Parathyroid adenoma (tissue), 2 donors: ENCODE measurements at regions not wholly inside any gene's neighbourhood (a gene's known extent, or its start where the extent isn't known, plus 50 kb on each side); places are given as distances from the start of the nearest gene placed in this dataset.

Experiments
- H2AFZ ChIP-seq: fragments of 300-600 bp; sonication (generic); one replicate; pipeline ENCODE4 v1.7.0; 2017; ENCODE audit warnings: antibody characterized with exemption, mild to moderate bottlenecking
- H3K27ac ChIP-seq: fragments of 300-600 bp; sonication (generic); one replicate; pipeline ENCODE4 v1.7.0; 2017
- H3K27me3 ChIP-seq: fragments of 300-600 bp; sonication (generic); one replicate; pipeline ENCODE4 v1.7.0; 2017; ENCODE audit warnings: low read length; ENCODE audit not compliant: control insufficient read depth, insufficient read depth
- H3K36me3 ChIP-seq: fragments of 300-600 bp; sonication (generic); one replicate; pipeline ENCODE4 v1.7.0; 2017; ENCODE audit warnings: low read length; ENCODE audit not compliant: control insufficient read depth, insufficient read depth
- H3K4me1 ChIP-seq: fragments of 300-600 bp; sonication (generic); one replicate; pipeline ENCODE4 v1.7.0; 2017; ENCODE audit warnings: control low read depth
- H3K4me2 ChIP-seq: fragments of 300-600 bp; sonication (generic); one replicate; pipeline ENCODE4 v1.7.0; 2017; ENCODE audit warnings: low read length
- H3K4me3 ChIP-seq: fragments of 300-600 bp; sonication (generic); one replicate; pipeline ENCODE4 v1.7.0; 2017; ENCODE audit warnings: low read depth, low read length
- H3K79me2 ChIP-seq: fragments of 300-600 bp; sonication (generic); one replicate; pipeline ENCODE4 v1.7.0; 2017; ENCODE audit warnings: control low read depth
- H3K9ac ChIP-seq: fragments of 300-600 bp; sonication (generic); one replicate; pipeline ENCODE4 v1.7.0; 2017; ENCODE audit warnings: mild to moderate bottlenecking
- H3K9me3 ChIP-seq: fragments of 300-600 bp; sonication (generic); one replicate; pipeline ENCODE4 v1.7.0; 2017; ENCODE audit warnings: low read length; ENCODE audit not compliant: control insufficient read depth
- TF ChIP-seq, protein P1 (sequence below): fragments of 300-600 bp; sonication (generic); IDR thresholded peaks from one replicate; pipeline ENCODE4 v1.7.0; 2017; ENCODE audit warnings: antibody characterized with exemption, mild to moderate bottlenecking
- donor health status: primary hyperparathyroidism.

DNA sequence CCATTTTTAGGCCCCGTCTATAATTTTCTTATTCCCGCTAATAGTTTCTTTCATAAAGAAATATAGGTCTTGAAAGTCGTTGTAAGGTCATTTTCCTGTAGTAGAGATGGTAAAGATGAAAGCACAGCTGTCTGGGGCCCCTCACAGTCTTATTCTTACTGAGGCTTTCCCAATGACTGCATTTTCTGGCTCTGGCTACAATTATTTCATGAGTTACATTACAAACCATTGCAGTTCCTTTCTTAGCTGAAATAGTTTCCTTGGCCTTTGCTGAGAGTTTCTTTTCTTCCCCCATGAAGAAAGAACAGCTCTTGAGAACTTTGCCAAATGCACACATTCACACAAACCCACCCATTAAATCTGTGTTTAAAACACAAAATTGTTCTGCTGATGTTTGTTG lies 113.0 kb downstream of the DYRK2 start:
- Histone ChIP-seq H3K27ac (no peak overlapping the region), H3K27me3 (no peaks in the 10 kb centered on the region), H2AFZ (no peak overlapping the region), H3K4me3 (no peak overlapping the region), H3K36me3 (no peaks in the 10 kb centered on the region), H3K9me3 (no peaks in the 10 kb centered on the region), H3K79me2 (no peaks in the 10 kb centered on the region), H3K9ac (no peak overlapping the region), H3K4me2 (no peak overlapping the region), H3K4me1 (no peaks in the 10 kb centered on the region)
- TF ChIP-seq, protein P1, sequence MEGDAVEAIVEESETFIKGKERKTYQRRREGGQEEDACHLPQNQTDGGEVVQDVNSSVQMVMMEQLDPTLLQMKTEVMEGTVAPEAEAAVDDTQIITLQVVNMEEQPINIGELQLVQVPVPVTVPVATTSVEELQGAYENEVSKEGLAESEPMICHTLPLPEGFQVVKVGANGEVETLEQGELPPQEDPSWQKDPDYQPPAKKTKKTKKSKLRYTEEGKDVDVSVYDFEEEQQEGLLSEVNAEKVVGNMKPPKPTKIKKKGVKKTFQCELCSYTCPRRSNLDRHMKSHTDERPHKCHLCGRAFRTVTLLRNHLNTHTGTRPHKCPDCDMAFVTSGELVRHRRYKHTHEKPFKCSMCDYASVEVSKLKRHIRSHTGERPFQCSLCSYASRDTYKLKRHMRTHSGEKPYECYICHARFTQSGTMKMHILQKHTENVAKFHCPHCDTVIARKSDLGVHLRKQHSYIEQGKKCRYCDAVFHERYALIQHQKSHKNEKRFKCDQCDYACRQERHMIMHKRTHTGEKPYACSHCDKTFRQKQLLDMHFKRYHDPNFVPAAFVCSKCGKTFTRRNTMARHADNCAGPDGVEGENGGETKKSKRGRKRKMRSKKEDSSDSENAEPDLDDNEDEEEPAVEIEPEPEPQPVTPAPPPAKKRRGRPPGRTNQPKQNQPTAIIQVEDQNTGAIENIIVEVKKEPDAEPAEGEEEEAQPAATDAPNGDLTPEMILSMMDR, result no peak

DNA sequence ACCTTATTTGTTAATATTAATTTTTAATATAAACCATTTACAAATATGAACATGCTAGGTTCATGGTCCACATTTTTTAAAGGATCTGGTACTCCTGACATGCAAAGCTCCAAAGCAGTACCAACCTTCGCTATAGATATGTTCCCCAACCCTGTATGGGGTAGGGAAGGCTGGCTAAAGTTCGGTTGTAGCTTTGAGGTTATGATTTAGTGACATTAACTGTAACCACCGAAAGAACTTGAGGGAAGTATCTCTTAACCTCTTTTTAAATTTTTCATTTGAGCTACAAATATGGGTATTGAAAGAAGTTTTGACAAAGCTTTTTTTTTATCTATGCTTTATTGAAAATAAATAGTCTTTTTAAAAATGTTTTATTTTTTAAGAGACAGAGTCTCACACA lies 115.5 kb downstream of the DYRK2 start:
- Histone ChIP-seq H3K79me2 (no peaks in the 10 kb centered on the region), H3K27ac (no peak overlapping the region)

DNA sequence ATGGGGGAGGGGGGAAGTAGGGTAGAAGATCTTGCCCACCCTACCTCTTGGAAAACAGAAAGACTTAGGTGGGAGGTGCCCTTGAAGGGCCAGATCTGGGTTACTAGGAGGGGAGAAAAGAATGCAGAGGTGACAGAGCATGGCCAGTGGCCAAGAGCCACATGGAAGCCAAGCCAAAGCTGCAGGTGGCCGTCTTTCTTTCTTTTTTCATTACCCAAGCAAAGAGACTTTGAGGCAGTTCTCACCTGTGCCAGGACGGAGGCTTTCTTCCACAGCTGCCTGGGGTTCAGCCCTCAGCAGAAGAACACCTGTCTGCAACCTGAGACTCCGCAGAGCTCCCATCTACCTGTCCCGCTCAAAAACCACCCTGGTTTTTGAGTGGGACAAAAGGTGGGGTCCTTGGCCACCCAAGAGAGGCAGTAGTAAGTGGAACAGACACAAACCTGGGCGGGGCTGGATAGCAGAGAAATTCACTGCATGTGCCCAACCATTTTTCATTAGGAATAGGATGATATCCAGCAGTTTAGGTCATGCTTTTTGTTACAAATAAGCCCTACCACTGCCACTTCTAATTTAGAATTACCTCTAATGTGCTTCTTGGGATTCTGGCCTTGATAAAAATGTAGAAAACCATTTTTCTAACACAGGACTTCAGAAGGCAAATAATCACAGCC lies 116.5 kb downstream of the DYRK2 start:
- H3K4me1 ChIP-seq, result no peaks in the 10 kb centered on the region
- H3K36me3 ChIP-seq, result no peaks in the 10 kb centered on the region
- H3K79me2 ChIP-seq, result no peaks in the 10 kb centered on the region
- TF ChIP-seq, protein P1, result no peak
- no peak overlapping the region for H3K27ac ChIP-seq
- H3K27me3 ChIP-seq, result no peaks in the 10 kb centered on the region
- H3K4me2 ChIP-seq, result no peak overlapping the region
- H3K9ac ChIP-seq, result no peak overlapping the region
- H2AFZ ChIP-seq, result no peak overlapping the region
- no peak overlapping the region for H3K4me3 ChIP-seq
- no peaks in the 10 kb centered on the region for H3K9me3 ChIP-seq

More for the DNA sequence above, 115.5 kb downstream of the DYRK2 start:
- Histone ChIP-seq H3K4me2 (no peak overlapping the region), H3K9me3 (no peaks in the 10 kb centered on the region), H2AFZ (no peak overlapping the region), H3K27me3 (no peaks in the 10 kb centered on the region), H3K4me3 (no peak overlapping the region), H3K4me1 (no peaks in the 10 kb centered on the region), H3K36me3 (no peaks in the 10 kb centered on the region), H3K9ac (no peak overlapping the region)
- TF ChIP-seq, protein P1, result no peak

DNA sequence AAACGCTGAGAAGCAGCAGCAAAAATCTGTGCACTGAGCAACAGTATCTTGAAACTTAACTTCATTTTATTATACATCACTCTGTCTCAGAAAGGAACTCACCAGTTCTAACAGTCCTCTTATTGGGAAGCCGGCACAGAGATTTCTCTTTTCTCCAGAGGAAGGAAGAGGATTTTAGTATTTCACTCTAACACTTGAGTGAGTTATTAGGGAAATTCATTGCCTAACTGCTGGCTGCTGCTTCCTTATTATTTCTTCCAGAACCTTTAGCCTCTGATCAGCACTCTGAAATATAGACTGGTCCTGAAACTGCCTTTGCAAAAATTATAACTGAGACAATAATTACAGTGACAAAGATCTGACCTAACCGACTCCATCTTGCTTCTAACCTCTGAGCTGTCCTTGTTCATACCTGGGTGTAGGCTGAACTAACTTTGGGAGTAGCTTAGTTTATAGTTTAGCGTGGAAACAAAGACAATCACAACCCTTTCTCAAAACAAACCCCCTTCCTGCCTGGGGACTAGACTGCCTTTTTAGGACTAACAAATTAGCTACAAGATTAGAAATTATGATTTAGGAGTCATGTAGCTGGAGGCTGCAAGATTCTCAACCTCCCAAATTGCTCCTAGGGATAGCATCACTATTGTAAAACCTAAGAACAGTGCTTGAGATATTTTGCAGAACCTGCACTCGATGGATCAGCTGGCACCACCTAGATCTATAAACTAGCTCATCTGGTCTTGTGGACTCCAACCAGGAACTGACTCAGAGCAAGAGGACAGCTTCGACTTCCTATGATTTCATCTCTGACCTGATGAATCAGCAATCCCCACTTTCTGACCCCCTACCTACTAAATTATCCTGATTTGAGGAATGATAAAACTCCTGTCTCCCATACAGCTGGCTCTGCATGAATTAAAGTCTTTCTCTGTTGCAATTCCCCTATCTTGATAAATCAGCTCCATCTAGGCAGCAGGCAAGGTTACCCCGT lies 117.5 kb downstream of the DYRK2 start:
- no peaks in the 10 kb centered on the region for H3K36me3 ChIP-seq
- no peaks in the 10 kb centered on the region for H3K79me2 ChIP-seq
- no peaks in the 10 kb centered on the region for H3K27me3 ChIP-seq
- TF ChIP-seq, protein P1, result no peak
- no peaks in the 10 kb centered on the region for H3K4me1 ChIP-seq
- H3K4me3 ChIP-seq, result no peak overlapping the region
- no peak overlapping the region for H3K4me2 ChIP-seq
- no peak overlapping the region for H3K27ac ChIP-seq
- no peaks in the 10 kb centered on the region for H3K9me3 ChIP-seq
- no peak overlapping the region for H3K9ac ChIP-seq
- H2AFZ ChIP-seq, result no peak overlapping the region
